HEK293 (cell line): ENCODE measurements at regions not wholly inside any gene's neighbourhood (a gene's known extent, or its start where the extent isn't known, plus 50 kb on each side); places are given as distances from the start of the nearest gene placed in this dataset.

Experiments used
- CTCF ChIA-PET: fragments of 350-600 bp; formaldehyde crosslinking; extraction: SDS; loops from one replicate; lab custom pipeline; 2021; ENCODE audit warnings: antibody characterized with exemption; lab: Yijun Ruan, JAX
- POLR2A ChIA-PET: fragments of 300-600 bp; formaldehyde crosslinking; extraction: SDS; loops from one replicate; lab custom pipeline; 2020; ENCODE audit warnings: antibody characterized with exemption, inconsistent platforms; lab: Yijun Ruan, JAX
- H3K27ac ChIP-seq: fragments of 200-500 bp; sonication (Bioruptor generic); 2 replicates; pipeline ENCODE4 v1.5.1; 2014; ENCODE audit warnings: low read depth, low read length, control low read depth, inconsistent platforms; ENCODE audit errors: extremely low read depth
- H3K36me3 ChIP-seq, 2 experiments: fragments of 200-500 bp in 1 of 2; sonication (Bioruptor generic) in 1 of 2; 1 replicate in 1 of 2; 2 replicates in 1 of 2; pipeline ENCODE4 v1.5.1; 2014 to 2017; ENCODE audit warnings: inconsistent platforms in 2 of 2, low read length in 2 of 2; ENCODE audit not compliant: control insufficient read depth in 2 of 2, insufficient read depth in 1 of 2
- H3K4me1 ChIP-seq: fragments of 200-500 bp; sonication (Bioruptor generic); 2 replicates; pipeline ENCODE4 v1.5.1; 2014; ENCODE audit warnings: mild to moderate bottlenecking, low read length, inconsistent platforms; ENCODE audit not compliant: control insufficient read depth, insufficient read depth
- H3K4me3 ChIP-seq: 2 replicates; pipeline ENCODE4 v1.5.1; 2011; ENCODE audit warnings: low read depth, mild to moderate bottlenecking, control low read depth, low read length, moderate library complexity
- H3K9me3 ChIP-seq: fragments of 200-500 bp; sonication (Bioruptor generic); 2 replicates; pipeline ENCODE4 v1.5.1; 2014; ENCODE audit warnings: low read depth, low read length, inconsistent platforms; ENCODE audit not compliant: control insufficient read depth, insufficient read depth
- HOXC10 ChIP-seq: sonication (generic); formaldehyde crosslinking; IDR thresholded peaks from 2 replicates; pipeline ENCODE4 v1.8.1; 2023; ENCODE audit warnings: mild to moderate bottlenecking, missing genetic modification reagents
- HOXD13 ChIP-seq: sonication (generic); formaldehyde crosslinking; IDR thresholded peaks from 2 replicates; pipeline ENCODE4 v1.8.0; 2022; ENCODE audit warnings: missing genetic modification reagents, borderline replicate concordance
- YY1 ChIP-seq: fragments of 450-650 bp; formaldehyde crosslinking; IDR thresholded peaks from 2 replicates; pipeline ENCODE4 v1.5.1; 2018; ENCODE audit warnings: missing biosample characterization, missing genetic modification characterization
- YY2 ChIP-seq: fragments of 450-650 bp; formaldehyde crosslinking; IDR thresholded peaks from 2 replicates; pipeline ENCODE4 v1.5.1; 2016; ENCODE audit warnings: missing biosample characterization, missing genetic modification characterization
- ZBTB20 ChIP-seq: fragments of 450-650 bp; formaldehyde crosslinking; IDR thresholded peaks from 2 replicates; pipeline ENCODE4 v1.5.1; 2016; ENCODE audit warnings: missing biosample characterization, missing genetic modification characterization
- ZBTB48 ChIP-seq: fragments of 450-650 bp; formaldehyde crosslinking; IDR thresholded peaks from 2 replicates; pipeline ENCODE4 v1.5.1; 2016; ENCODE audit warnings: missing biosample characterization, missing genetic modification characterization
- ZFP37 ChIP-seq: fragments of 450-650 bp; formaldehyde crosslinking; IDR thresholded peaks from 2 replicates; pipeline ENCODE4 v1.5.1; 2016; ENCODE audit warnings: missing biosample characterization, missing genetic modification characterization
- ZNF155 ChIP-seq: fragments of 450-650 bp; formaldehyde crosslinking; IDR thresholded peaks from 2 replicates; pipeline ENCODE4 v1.5.1; 2016; ENCODE audit warnings: missing biosample characterization, missing genetic modification characterization
- ZNF311 ChIP-seq: fragments of 450-650 bp; formaldehyde crosslinking; IDR thresholded peaks from 2 replicates; pipeline ENCODE4 v1.5.1; 2017; ENCODE audit warnings: missing biosample characterization, missing genetic modification characterization, borderline replicate concordance
- ZNF335 ChIP-seq: fragments of 450-650 bp; formaldehyde crosslinking; conservative IDR thresholded peaks from 2 replicates; pipeline ENCODE4 v1.5.1; 2016; ENCODE audit warnings: missing biosample characterization, missing genetic modification characterization
- ZNF423 ChIP-seq: fragments of 450-650 bp; formaldehyde crosslinking; IDR thresholded peaks from 2 replicates; pipeline ENCODE4 v1.5.1; 2016; ENCODE audit warnings: missing biosample characterization, missing genetic modification characterization
- ZNF558 ChIP-seq: fragments of 450-650 bp; formaldehyde crosslinking; IDR thresholded peaks from 2 replicates; pipeline ENCODE4 v1.5.1; 2016; ENCODE audit warnings: missing biosample characterization, missing genetic modification characterization
- ZNF747 ChIP-seq: fragments of 450-650 bp; formaldehyde crosslinking; IDR thresholded peaks from 2 replicates; pipeline ENCODE4 v1.5.1; 2016; ENCODE audit warnings: missing biosample characterization, missing genetic modification characterization
- ZNF785 ChIP-seq: fragments of 450-650 bp; formaldehyde crosslinking; IDR thresholded peaks from 2 replicates; pipeline ENCODE4 v1.5.1; 2016; ENCODE audit warnings: missing biosample characterization, missing genetic modification characterization
- ZSCAN30 ChIP-seq: fragments of 450-650 bp; IDR thresholded peaks from 2 replicates; pipeline ENCODE4 v1.5.1; 2018; ENCODE audit warnings: missing biosample characterization, mild to moderate bottlenecking, missing genetic modification characterization, moderate library complexity
- TF ChIP-seq, protein P1 (sequence below): fragments of 450-650 bp; formaldehyde crosslinking; IDR thresholded peaks from 2 replicates; pipeline ENCODE4 v1.5.1; 2017; ENCODE audit warnings: missing biosample characterization, missing genetic modification characterization
- TF ChIP-seq, protein P2 (sequence below): fragments of 450-650 bp; formaldehyde crosslinking; IDR thresholded peaks from 2 replicates; pipeline ENCODE4 v1.5.1; 2016; ENCODE audit warnings: missing biosample characterization, missing genetic modification characterization
- TF ChIP-seq, protein P3 (sequence below): fragments of 450-650 bp; formaldehyde crosslinking; IDR thresholded peaks from 2 replicates; pipeline ENCODE4 v1.5.1; 2016; ENCODE audit warnings: missing biosample characterization, missing genetic modification characterization
- TF ChIP-seq, protein P4 (sequence below): fragments of 450-650 bp; formaldehyde crosslinking; IDR thresholded peaks from 2 replicates; pipeline ENCODE4 v1.5.1; 2016; ENCODE audit warnings: missing biosample characterization, missing genetic modification characterization

DNA sequence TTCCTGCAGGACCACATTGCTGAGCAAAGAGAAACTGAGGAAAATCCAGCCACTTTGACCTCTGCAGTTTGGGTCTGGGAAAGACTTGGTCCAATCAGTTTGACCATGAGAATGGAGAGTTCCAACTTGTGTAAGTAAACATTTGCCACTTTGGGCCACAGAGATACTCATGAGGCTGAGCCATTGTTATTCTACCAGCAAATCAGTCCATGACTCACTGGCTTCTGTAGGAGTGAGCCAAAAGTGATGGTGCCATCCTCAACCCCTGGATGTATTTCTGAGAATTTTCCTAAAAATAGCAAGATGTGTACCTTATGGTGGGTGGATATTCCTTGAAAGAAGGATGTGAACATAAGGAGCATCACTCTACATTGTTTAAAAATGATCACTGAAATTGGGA is 192.9 kb upstream of the OR4E1 start (continued):
- TF ChIP-seq ZBTB20 (tag by site-specific recombination) (no peak), HOXC10 (CRISPR knock-in tag) (no peak), ZNF747 (no peak)
- TF ChIP-seq, protein P1, sequence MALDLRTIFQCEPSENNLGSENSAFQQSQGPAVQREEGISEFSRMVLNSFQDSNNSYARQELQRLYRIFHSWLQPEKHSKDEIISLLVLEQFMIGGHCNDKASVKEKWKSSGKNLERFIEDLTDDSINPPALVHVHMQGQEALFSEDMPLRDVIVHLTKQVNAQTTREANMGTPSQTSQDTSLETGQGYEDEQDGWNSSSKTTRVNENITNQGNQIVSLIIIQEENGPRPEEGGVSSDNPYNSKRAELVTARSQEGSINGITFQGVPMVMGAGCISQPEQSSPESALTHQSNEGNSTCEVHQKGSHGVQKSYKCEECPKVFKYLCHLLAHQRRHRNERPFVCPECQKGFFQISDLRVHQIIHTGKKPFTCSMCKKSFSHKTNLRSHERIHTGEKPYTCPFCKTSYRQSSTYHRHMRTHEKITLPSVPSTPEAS (tag by site-specific recombination), result no peak

DNA sequence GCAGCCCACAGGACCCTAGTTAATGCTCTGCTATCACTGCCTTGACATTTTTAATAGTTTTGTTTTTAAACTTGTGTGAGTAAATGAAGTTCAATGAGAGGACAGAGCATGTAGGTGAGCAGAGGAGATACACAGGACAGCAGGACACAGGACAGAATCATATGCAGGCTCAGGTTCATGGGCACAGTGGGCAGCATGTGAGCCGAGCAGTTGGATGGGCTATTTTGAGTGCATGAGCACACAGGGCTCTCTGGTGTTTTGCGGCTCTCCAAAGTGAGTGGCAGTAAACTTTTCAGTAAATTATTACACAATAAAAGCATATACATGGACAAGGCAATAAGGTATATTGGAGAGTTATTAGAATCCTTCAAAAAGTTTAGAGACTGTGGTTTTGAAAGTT is 189.7 kb upstream of the OR4E1 start:
- TF ChIP-seq ZBTB20 (tag by site-specific recombination) (no peak), ZBTB48 (tag by site-specific recombination) (no peak), HOXD13 (CRISPR knock-in tag) (no peak), ZNF423 (tag by site-specific recombination) (no peak), YY1 (no peak), ZNF785 (tag by site-specific recombination) (no peak), ZFP37 (tag by site-specific recombination) (no peak), ZNF335 (tag by site-specific recombination) (no peak), ZNF311 (tag by site-specific recombination) (no peak), ZSCAN30 (no peak), YY2 (no peak), ZNF747 (no peak), ZNF155 (no peak), ZNF558 (tag by site-specific recombination) (no peak)
- TF ChIP-seq, protein P2, sequence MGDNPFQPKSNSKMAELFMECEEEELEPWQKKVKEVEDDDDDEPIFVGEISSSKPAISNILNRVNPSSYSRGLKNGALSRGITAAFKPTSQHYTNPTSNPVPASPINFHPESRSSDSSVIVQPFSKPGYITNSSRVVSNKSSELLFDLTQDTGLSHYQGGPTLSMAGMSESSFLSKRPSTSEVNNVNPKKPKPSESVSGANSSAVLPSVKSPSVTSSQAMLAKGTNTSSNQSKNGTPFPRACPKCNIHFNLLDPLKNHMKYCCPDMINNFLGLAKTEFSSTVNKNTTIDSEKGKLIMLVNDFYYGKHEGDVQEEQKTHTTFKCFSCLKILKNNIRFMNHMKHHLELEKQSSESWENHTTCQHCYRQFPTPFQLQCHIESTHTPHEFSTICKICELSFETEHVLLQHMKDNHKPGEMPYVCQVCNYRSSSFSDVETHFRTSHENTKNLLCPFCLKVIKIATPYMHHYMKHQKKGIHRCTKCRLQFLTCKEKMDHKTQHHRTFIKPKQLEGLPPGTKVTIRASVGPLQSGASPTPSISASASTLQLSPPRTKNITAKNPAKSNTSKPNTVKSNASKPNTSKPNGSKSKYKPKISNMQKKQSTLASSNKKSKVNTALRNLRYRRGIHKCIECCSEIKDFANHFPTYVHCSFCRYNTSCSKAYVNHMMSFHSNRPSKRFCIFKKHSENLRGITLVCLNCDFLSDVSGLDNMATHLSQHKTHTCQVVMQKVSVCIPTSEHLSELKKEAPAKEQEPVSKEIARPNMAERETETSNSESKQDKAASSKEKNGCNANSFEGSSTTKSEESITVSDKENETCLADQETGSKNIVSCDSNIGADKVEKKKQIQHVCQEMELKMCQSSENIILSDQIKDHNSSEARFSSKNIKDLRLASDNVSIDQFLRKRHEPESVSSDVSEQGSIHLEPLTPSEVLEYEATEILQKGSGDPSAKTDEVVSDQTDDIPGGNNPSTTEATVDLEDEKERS (tag by site-specific recombination), result no peak
- TF ChIP-seq, protein P3, sequence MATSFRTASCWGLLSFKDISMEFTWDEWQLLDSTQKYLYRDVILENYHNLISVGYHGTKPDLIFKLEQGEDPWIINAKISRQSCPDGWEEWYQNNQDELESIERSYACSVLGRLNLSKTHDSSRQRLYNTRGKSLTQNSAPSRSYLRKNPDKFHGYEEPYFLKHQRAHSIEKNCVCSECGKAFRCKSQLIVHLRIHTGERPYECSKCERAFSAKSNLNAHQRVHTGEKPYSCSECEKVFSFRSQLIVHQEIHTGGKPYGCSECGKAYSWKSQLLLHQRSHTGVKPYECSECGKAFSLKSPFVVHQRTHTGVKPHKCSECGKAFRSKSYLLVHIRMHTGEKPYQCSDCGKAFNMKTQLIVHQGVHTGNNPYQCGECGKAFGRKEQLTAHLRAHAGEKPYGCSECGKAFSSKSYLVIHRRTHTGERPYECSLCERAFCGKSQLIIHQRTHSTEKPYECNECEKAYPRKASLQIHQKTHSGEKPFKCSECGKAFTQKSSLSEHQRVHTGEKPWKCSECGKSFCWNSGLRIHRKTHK, result no peak
- TF ChIP-seq, protein P4, sequence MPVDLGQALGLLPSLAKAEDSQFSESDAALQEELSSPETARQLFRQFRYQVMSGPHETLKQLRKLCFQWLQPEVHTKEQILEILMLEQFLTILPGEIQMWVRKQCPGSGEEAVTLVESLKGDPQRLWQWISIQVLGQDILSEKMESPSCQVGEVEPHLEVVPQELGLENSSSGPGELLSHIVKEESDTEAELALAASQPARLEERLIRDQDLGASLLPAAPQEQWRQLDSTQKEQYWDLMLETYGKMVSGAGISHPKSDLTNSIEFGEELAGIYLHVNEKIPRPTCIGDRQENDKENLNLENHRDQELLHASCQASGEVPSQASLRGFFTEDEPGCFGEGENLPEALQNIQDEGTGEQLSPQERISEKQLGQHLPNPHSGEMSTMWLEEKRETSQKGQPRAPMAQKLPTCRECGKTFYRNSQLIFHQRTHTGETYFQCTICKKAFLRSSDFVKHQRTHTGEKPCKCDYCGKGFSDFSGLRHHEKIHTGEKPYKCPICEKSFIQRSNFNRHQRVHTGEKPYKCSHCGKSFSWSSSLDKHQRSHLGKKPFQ (tag by site-specific recombination), result no peak
- Histone ChIP-seq H3K4me1 (no peaks in the 10 kb centered on the region), H3K27ac (no peak overlapping the region), H3K4me3 (no peak overlapping the region), H3K36me3 (no peaks in the 10 kb centered on the region), H3K9me3 (no peaks in the 10 kb centered on the region)
- POLR2A ChIA-PET, result no interaction called here
- CTCF ChIA-PET, result interaction anchor here (0.6 to 0.7 kb wide), 2 partner anchors 44 to 102 kb away, joined by 3 to 4 read pairs; no protein-coding TSS in a partner anchor
